Urinary bladder (tissue), 3 donors: ENCODE measurements at regions not wholly inside any gene's neighbourhood (a gene's known extent, or its start where the extent isn't known, plus 50 kb on each side); places are given as distances from the start of the nearest gene placed in this dataset.
"Not testable (repeated sequence)": the region's sequence is repeated elsewhere in the genome, so short reads cannot be mapped to it uniquely, and the experiment has no call there.

Source experiments
- DNase-seq: peaks from one replicate; pipeline ENCODE4 v3.0.0-alpha.2; 2015; ENCODE audit errors: extremely low spot score
- H3K27ac ChIP-seq: one replicate; pipeline ENCODE4 v1.5.1; 2013; ENCODE audit warnings: low read depth, mild to moderate bottlenecking, moderate library complexity
- H3K36me3 ChIP-seq: one replicate; pipeline ENCODE4 v1.6.1; 2013; ENCODE audit warnings: mild to moderate bottlenecking, moderate library complexity; ENCODE audit not compliant: insufficient read depth
- H3K4me1 ChIP-seq: one replicate; pipeline ENCODE4 v1.6.1; 2013; ENCODE audit warnings: mild to moderate bottlenecking, moderate library complexity; ENCODE audit not compliant: insufficient read depth
- H3K4me3 ChIP-seq: one replicate; pipeline ENCODE4 v1.5.1; 2013; ENCODE audit warnings: low read depth, low read length
- WGBS: extraction: QIAGEN DNeasy Blood & Tissue Kit; methylation state at CpG from one replicate; pipeline ENCODE4 v1.1.7; 2013; 5-methylcytosine and 5-hydroxymethylcytosine counted together
- donor health status: healthy with polysubstance abuse.
- donor health status: healthy.

- H3K27ac ChIP-seq = no peak overlapping the region
- H3K4me1 ChIP-seq = no peaks in the 10 kb centered on the region
- no peak for DNase-seq
- no peaks in the 10 kb centered on the region for H3K36me3 ChIP-seq
- whole genome bisulfite sequencing = 90% methylated on average over 4 of the region's 4 CpGs
- no peak overlapping the region for H3K4me3 ChIP-seq
Measured at GRCh38 chr4:60945641-60946040, 254.5 kb upstream of the ADGRL3 start.

GRCh38 chr4:60948008-60948407 is 252.1 kb upstream of the ADGRL3 start:
- H3K27ac ChIP-seq = no peak overlapping the region
- no peaks in the 10 kb centered on the region for H3K36me3 ChIP-seq
- H3K4me1 ChIP-seq = no peaks in the 10 kb centered on the region
- no peak overlapping the region for H3K4me3 ChIP-seq
- DNase-seq = no peak
- WGBS = 93% methylated on average over 1 of the region's 1 CpG

- no peak overlapping the region for H3K27ac ChIP-seq
- no peak overlapping the region for H3K4me3 ChIP-seq
- no peak for DNase-seq
- WGBS = 84% methylated on average over 2 of the region's 2 CpGs
- no peaks in the 10 kb centered on the region for H3K36me3 ChIP-seq
- no peaks in the 10 kb centered on the region for H3K4me1 ChIP-seq
Measured at GRCh38 chr4:60952921-60953320, 247.2 kb upstream of the ADGRL3 start.

GRCh38 chr4:60953826-60954225 is 246.3 kb upstream of the ADGRL3 start:
- Histone ChIP-seq H3K36me3 (no peaks in the 10 kb centered on the region), H3K4me1 (no peaks in the 10 kb centered on the region), H3K27ac (no peak overlapping the region), H3K4me3 (no peak overlapping the region)
- 43% methylated on average over 4 of the region's 4 CpGs for WGBS
- DNase-seq = no peak

- no peak overlapping the region for H3K27ac ChIP-seq
- no peaks in the 10 kb centered on the region for H3K36me3 ChIP-seq
- DNase-seq = no peak
- no peaks in the 10 kb centered on the region for H3K4me1 ChIP-seq
- 91% methylated on average over 5 of the region's 5 CpGs for WGBS
- no peak overlapping the region for H3K4me3 ChIP-seq
Measured at GRCh38 chr4:60962286-60962685, 237.8 kb upstream of the ADGRL3 start.

GRCh38 chr4:60981534-60981933 is 218.6 kb upstream of the ADGRL3 start:
- WGBS = 82% methylated on average over 4 of the region's 4 CpGs

GRCh38 chr4:60989141-60989540 is 211.0 kb upstream of the ADGRL3 start:
- Histone ChIP-seq H3K4me1 (no peaks in the 10 kb centered on the region), H3K4me3 (no peak overlapping the region), H3K36me3 (no peaks in the 10 kb centered on the region), H3K27ac (no peak overlapping the region)
- no peak for DNase-seq
- WGBS = 86% methylated on average over 1 of the region's 1 CpG

More at GRCh38 chr4:60981534-60981933, 218.6 kb upstream of the ADGRL3 start:
- no peak for DNase-seq
- no peaks in the 10 kb centered on the region for H3K4me1 ChIP-seq
- no peak overlapping the region for H3K27ac ChIP-seq
- no peak overlapping the region for H3K4me3 ChIP-seq
- H3K36me3 ChIP-seq = no peaks in the 10 kb centered on the region

- Histone ChIP-seq H3K4me1 (no peaks in the 10 kb centered on the region), H3K36me3 (no peaks in the 10 kb centered on the region), H3K27ac (no peak overlapping the region), H3K4me3 (no peak overlapping the region)
- no peak for DNase-seq
- 83% methylated on average over 3 of the region's 3 CpGs for WGBS
Measured at GRCh38 chr4:60992037-60992436, 208.1 kb upstream of the ADGRL3 start.

GRCh38 chr4:61003301-61003700 is 196.8 kb upstream of the ADGRL3 start:
- Histone ChIP-seq H3K4me3 (no peak overlapping the region), H3K27ac (no peak overlapping the region), H3K4me1 (no peaks in the 10 kb centered on the region), H3K36me3 (no peaks in the 10 kb centered on the region)
- DNase-seq = no peak

- H3K27ac ChIP-seq = no peak overlapping the region
- H3K4me3 ChIP-seq = no peak overlapping the region
- H3K36me3 ChIP-seq = no peaks in the 10 kb centered on the region
- H3K4me1 ChIP-seq = no peaks in the 10 kb centered on the region
- no peak for DNase-seq
- 51% methylated on average over 1 of the region's 1 CpG for WGBS
Measured at GRCh38 chr4:61004651-61005170, 195.4 kb upstream of the ADGRL3 start.

- H3K4me1 ChIP-seq = no peaks in the 10 kb centered on the region
- no peaks in the 10 kb centered on the region for H3K36me3 ChIP-seq
- H3K27ac ChIP-seq = no peak overlapping the region
- H3K4me3 ChIP-seq = no peak overlapping the region
- WGBS = 92% methylated on average over 2 of the region's 2 CpGs
- DNase-seq = no peak
Measured at GRCh38 chr4:61011051-61011450, 189.1 kb upstream of the ADGRL3 start.

GRCh38 chr4:61011936-61012335 is 188.2 kb upstream of the ADGRL3 start:
- H3K36me3 ChIP-seq, H3K4me3 ChIP-seq, DNase-seq, H3K27ac ChIP-seq, H3K4me1 ChIP-seq: not testable (repeated sequence)
- WGBS = 91% methylated on average over 5 of the region's 5 CpGs

- Histone ChIP-seq H3K4me1 (no peaks in the 10 kb centered on the region), H3K27ac (no peak overlapping the region), H3K36me3 (no peaks in the 10 kb centered on the region), H3K4me3 (no peak overlapping the region)
- DNase-seq = no peak
- 94% methylated on average over 2 of the region's 2 CpGs for WGBS
Measured at GRCh38 chr4:61024610-61025009, 175.5 kb upstream of the ADGRL3 start.

- no peak for DNase-seq
- Histone ChIP-seq H3K27ac (no peak overlapping the region), H3K4me3 (no peak overlapping the region), H3K4me1 (no peaks in the 10 kb centered on the region), H3K36me3 (no peaks in the 10 kb centered on the region)
Measured at GRCh38 chr4:61027939-61028338, 172.2 kb upstream of the ADGRL3 start.

- H3K36me3 ChIP-seq = no peaks in the 10 kb centered on the region
- WGBS = 83% methylated on average over 4 of the region's 4 CpGs
Measured at GRCh38 chr4:61036071-61036684, 163.9 kb upstream of the ADGRL3 start.

More at GRCh38 chr4:61036071-61036684, 163.9 kb upstream of the ADGRL3 start:
- H3K4me3 ChIP-seq = no peak overlapping the region
- no peak for DNase-seq
- no peaks in the 10 kb centered on the region for H3K4me1 ChIP-seq
- H3K27ac ChIP-seq = no peak overlapping the region
